Vagina (tissue), 2 donors: ENCODE measurements at regions not wholly inside any gene's neighbourhood (a gene's known extent, or its start where the extent isn't known, plus 50 kb on each side); places are given as distances from the start of the nearest gene placed in this dataset.

Source experiments
- DNase-seq, 2 donors: peaks; one replicate each; pipeline ENCODE4 v3.0.0-alpha.2; 2017; ENCODE audit errors: extremely low spot score in 2 of 2
- H3K27ac ChIP-seq: fragments of 200-600 bp; sonication (generic); one replicate; pipeline ENCODE4 v1.5.1; 2019
- H3K27me3 ChIP-seq: fragments of 200-600 bp; sonication (generic); one replicate; pipeline ENCODE4 v1.5.1; 2019
- H3K36me3 ChIP-seq, 2 donors: fragments of 200-600 bp; sonication (generic); one replicate each; pipeline ENCODE4 v1.5.1; 2017 to 2019
- H3K4me1 ChIP-seq: fragments of 200-600 bp; sonication (generic); one replicate; pipeline ENCODE4 v1.5.1; 2019
- H3K4me3 ChIP-seq, 2 donors: fragments of 200-600 bp; sonication (generic); 1 replicate in 1 of 2; 2 replicates in 1 of 2; pipeline ENCODE4 v1.5.1; 2016 to 2019
- H3K9me3 ChIP-seq: fragments of 200-600 bp; sonication (generic); one replicate; pipeline ENCODE4 v1.5.1; 2019
- CTCF ChIP-seq, 3 experiments: fragments of 450-650 bp in 2 of 3; fragments of 200-600 bp in 1 of 3; sonication (generic) in 1 of 3; IDR thresholded peaks; one replicate each; pipeline ENCODE4 v1.5.1; 2017 to 2019; ENCODE audit warnings: antibody characterized with exemption in 3 of 3, mild to moderate bottlenecking in 2 of 3, moderate library complexity in 2 of 3
- POLR2A ChIP-seq, 2 donors: fragments of 450-650 bp; IDR thresholded peaks; one replicate each; pipeline ENCODE4 v1.6.1; 2017; ENCODE audit warnings: antibody characterized with exemption in 2 of 2, mild to moderate bottlenecking in 2 of 2, moderate library complexity in 2 of 2
- POLR2AphosphoS5 ChIP-seq, 2 donors: sonication (generic); formaldehyde crosslinking; IDR thresholded peaks; one replicate each; pipeline ENCODE4 v1.9.0; 2017; ENCODE audit warnings: antibody characterized with exemption in 2 of 2, mild to moderate bottlenecking in 2 of 2, low read depth in 1 of 2; ENCODE audit not compliant: insufficient read depth in 1 of 2
- intact Hi-C: fragments of 100-400 bp; cut with DNase I; formaldehyde crosslinking; loops from one replicate; pipeline ENCODE4 v1.15.1; 2023

GRCh38 chr7:25876092-25876491 is 275.9 kb upstream of the NFE2L3 start:
- no peak for DNase-seq
- Histone ChIP-seq H3K27ac (no peak overlapping the region), H3K4me3 (no peak overlapping the region), H3K27me3 (no peaks in the 10 kb centered on the region), H3K36me3 (no peaks in the 10 kb centered on the region), H3K9me3 (no peaks in the 10 kb centered on the region), H3K4me1 (no peaks in the 10 kb centered on the region)
- TF ChIP-seq POLR2A (IDR thresholded peaks at IDR 0.05), result no peak
- TF ChIP-seq CTCF (IDR thresholded peaks at IDR 0.05), result no peak
- TF ChIP-seq POLR2AphosphoS5 (IDR thresholded peaks at IDR 0.05; ENCODE audit: insufficient read depth in 1 of 2, low read depth in 1 of 2), result no peak
- intact Hi-C loops, result no loop called here

GRCh38 chr7:25877802-25878789 is 273.9 kb upstream of the NFE2L3 start:
- TF ChIP-seq CTCF (IDR thresholded peaks at IDR 0.05) (no peak), POLR2A (IDR thresholded peaks at IDR 0.05) (no peak), POLR2AphosphoS5 (IDR thresholded peaks at IDR 0.05; ENCODE audit: insufficient read depth in 1 of 2, low read depth in 1 of 2) (no peak)
- Histone ChIP-seq H3K4me3 (no peak overlapping the region), H3K4me1 (no peaks in the 10 kb centered on the region), H3K27me3 (no peaks in the 10 kb centered on the region), H3K36me3 (no peaks in the 10 kb centered on the region), H3K27ac (no peak overlapping the region), H3K9me3 (no peaks in the 10 kb centered on the region)
- DNase-seq, result no peak
- intact Hi-C loops, result no loop called here

GRCh38 chr7:25879799-25880198 is 272.2 kb upstream of the NFE2L3 start:
- Histone ChIP-seq H3K36me3 (no peaks in the 10 kb centered on the region), H3K9me3 (no peaks in the 10 kb centered on the region), H3K4me1 (no peaks in the 10 kb centered on the region), H3K27me3 (no peaks in the 10 kb centered on the region), H3K4me3 (no peak overlapping the region), H3K27ac (no peak overlapping the region)
- TF ChIP-seq POLR2A (IDR thresholded peaks at IDR 0.05), result no peak
- no peak for TF ChIP-seq POLR2AphosphoS5 (IDR thresholded peaks at IDR 0.05; ENCODE audit: insufficient read depth in 1 of 2, low read depth in 1 of 2)
- no peak for TF ChIP-seq CTCF (IDR thresholded peaks at IDR 0.05)
- DNase-seq, result no peak
- intact Hi-C loops, result no loop called here

GRCh38 chr7:25881317-25882037 is 270.5 kb upstream of the NFE2L3 start:
- Histone ChIP-seq H3K27me3 (no peaks in the 10 kb centered on the region), H3K27ac (no peak overlapping the region), H3K36me3 (no peaks in the 10 kb centered on the region), H3K4me1 (no peaks in the 10 kb centered on the region), H3K4me3 (no peak overlapping the region), H3K9me3 (no peaks in the 10 kb centered on the region)
- intact Hi-C loops, result no loop called here
- DNase-seq, result no peak
- TF ChIP-seq CTCF (IDR thresholded peaks at IDR 0.05) (no peak), POLR2A (IDR thresholded peaks at IDR 0.05) (no peak), POLR2AphosphoS5 (IDR thresholded peaks at IDR 0.05; ENCODE audit: insufficient read depth in 1 of 2, low read depth in 1 of 2) (no peak)
